Natural killer cell (primary cell): ENCODE measurements at regions not wholly inside any gene's neighbourhood (a gene's known extent, or its start where the extent isn't known, plus 50 kb on each side); places are given as distances from the start of the nearest gene placed in this dataset.
"Not testable (repeated sequence)": the region's sequence is repeated elsewhere in the genome, so short reads cannot be mapped to it uniquely, and the experiment has no call there.

Source experiments
- ATAC-seq, 3 donors: fragments of 150-1000 bp in 2 of 3; fragments of 200-7000 bp in 1 of 3; cut with Tn5 transposase; 1 replicate in 1 of 3; 2 replicates in 2 of 3; pipeline ENCODE4 v1.10.0; 2021; ENCODE audit warnings: mild to moderate bottlenecking in 2 of 3, moderate library complexity in 2 of 3
- DNase-seq, 2 donors: peaks; one replicate each; pipeline versions ENCODE4 v3.0.0 to v3.0.0-alpha.2; 2013 to 2021; ENCODE audit warnings: mixed read lengths in 1 of 2
- H3K27ac ChIP-seq: one replicate; pipeline ENCODE4 v1.5.1; 2013; ENCODE audit warnings: mild to moderate bottlenecking, low read length
- H3K27me3 ChIP-seq: one replicate; pipeline ENCODE4 v1.6.1; 2013; ENCODE audit warnings: low read length; ENCODE audit not compliant: control insufficient read depth, insufficient read depth
- H3K36me3 ChIP-seq: one replicate; pipeline ENCODE4 v1.6.1; 2013; ENCODE audit warnings: low read length; ENCODE audit not compliant: control insufficient read depth, insufficient read depth
- H3K4me1 ChIP-seq: one replicate; pipeline ENCODE4 v1.6.1; 2013; ENCODE audit warnings: low read length; ENCODE audit not compliant: control insufficient read depth, insufficient read depth
- H3K4me3 ChIP-seq: one replicate; pipeline ENCODE4 v1.5.1; 2013; ENCODE audit warnings: low read length
- H3K9me3 ChIP-seq: one replicate; pipeline ENCODE4 v1.6.1; 2013; ENCODE audit warnings: low read length; ENCODE audit not compliant: control insufficient read depth, insufficient read depth
- H3K27ac Mint-ChIP-seq, 2 donors: one replicate each; pipeline ENCODE4 v1.8.0; 2022; ENCODE audit warnings: mild to moderate bottlenecking in 2 of 2, mixed read lengths in 2 of 2, moderate library complexity in 1 of 2
- H3K27me3 Mint-ChIP-seq, 2 donors: one replicate each; pipeline ENCODE4 v1.8.0; 2022; ENCODE audit warnings: low read depth in 2 of 2, mixed read lengths in 2 of 2
- H3K36me3 Mint-ChIP-seq: one replicate; pipeline ENCODE4 v1.8.0; 2022; ENCODE audit warnings: mixed read lengths
- H3K4me1 Mint-ChIP-seq, 2 donors: one replicate each; pipeline ENCODE4 v1.8.0; 2022; ENCODE audit warnings: mixed read lengths in 2 of 2
- H3K4me3 Mint-ChIP-seq: one replicate; pipeline ENCODE4 v1.8.0; 2022; ENCODE audit warnings: mild to moderate bottlenecking, moderate library complexity, mixed read lengths
- H3K9me3 Mint-ChIP-seq, 2 donors: one replicate each; pipeline ENCODE4 v1.8.0; 2022; ENCODE audit warnings: mixed read lengths in 2 of 2
- WGBS: methylation state at CpG from one replicate; pipeline ENCODE4 v1.1.7; 2013; ENCODE audit warnings: missing lambda C conversion rate; ENCODE audit not compliant: insufficient coverage; 5-methylcytosine and 5-hydroxymethylcytosine counted together
- intact Hi-C: fragments of 100-400 bp; cut with micrococcal nuclease; formaldehyde crosslinking; loops from one replicate; pipeline ENCODE4 v1.14.2; 2022

GRCh38 chr11:49891910-49892671 is 60.1 kb upstream of the OR4C13 start:
- ATAC-seq, H3K27ac ChIP-seq, H3K27ac Mint-ChIP-seq, H3K4me1 ChIP-seq, H3K4me3 ChIP-seq, intact Hi-C loops, H3K36me3 ChIP-seq, H3K27me3 ChIP-seq, DNase-seq, H3K27me3 Mint-ChIP-seq, H3K4me1 Mint-ChIP-seq, H3K4me3 Mint-ChIP-seq: not testable (repeated sequence)
- H3K36me3 Mint-ChIP-seq, result peaks cover 13% of the 10 kb centered on the region
- peaks cover 13 to 19% of the 10 kb centered on the region in 2 donors for H3K9me3 Mint-ChIP-seq
- WGBS, result 47% methylated on average over 57 of the region's 57 CpGs
- H3K9me3 ChIP-seq, result peaks cover 18% of the 10 kb centered on the region

- H3K36me3 ChIP-seq, H3K4me1 ChIP-seq, H3K4me3 ChIP-seq, H3K4me3 Mint-ChIP-seq, H3K4me1 Mint-ChIP-seq, H3K27ac Mint-ChIP-seq, H3K27me3 Mint-ChIP-seq, intact Hi-C loops, H3K27me3 ChIP-seq, DNase-seq, H3K27ac ChIP-seq, ATAC-seq: not testable (repeated sequence)
- 90% methylated on average over 27 of the region's 29 CpGs for WGBS
- peaks cover 18% of the 10 kb centered on the region for H3K9me3 ChIP-seq
- H3K9me3 Mint-ChIP-seq, result peaks cover 17 to 23% of the 10 kb centered on the region in 2 donors
- H3K36me3 Mint-ChIP-seq, result peaks cover 23% of the 10 kb centered on the region
Measured at GRCh38 chr11:49893442-49893841, 58.7 kb upstream of the OR4C13 start.
